Stimulated activated CD8-positive, alpha-beta memory T cell treated with anti-CD3 and anti-CD28 coated beads, Interleukin-2, amount 100 ng/mL, for 48 hours (primary cell): ENCODE measurements at regions not wholly inside any gene's neighbourhood (a gene's known extent, or its start where the extent isn't known, plus 50 kb on each side); places are given as distances from the start of the nearest gene placed in this dataset.
"Not testable (repeated sequence)": the region's sequence is repeated elsewhere in the genome, so short reads cannot be mapped to it uniquely, and the experiment has no call there.

Experiments
- DNase-seq, 2 donors: peaks; one replicate each; pipeline ENCODE4 v3.0.0-alpha.2; 2020; ENCODE audit warnings: low read depth in 2 of 2

DNA sequence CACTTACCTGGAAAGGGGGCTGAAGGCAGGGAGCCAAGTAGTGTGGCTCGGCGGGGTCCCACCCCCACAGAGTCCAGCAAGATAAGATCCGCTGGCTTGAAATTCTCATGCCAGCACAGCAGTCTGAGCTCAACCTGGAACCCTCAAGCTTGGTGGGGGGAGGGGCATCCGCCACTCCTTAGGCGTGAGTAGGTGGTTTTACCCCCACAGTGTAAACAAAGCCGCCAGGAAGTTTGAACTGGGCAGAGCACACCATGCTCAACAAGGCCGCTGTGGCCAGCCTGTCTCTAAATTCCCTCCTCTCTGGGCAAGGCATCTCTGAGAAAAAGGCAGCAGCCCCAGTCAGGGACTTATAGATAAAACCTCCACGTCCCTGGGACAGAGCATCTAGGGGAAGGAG lies 156.3 kb downstream of the KBTBD8 start:
- DNase-seq = no peak

DNA sequence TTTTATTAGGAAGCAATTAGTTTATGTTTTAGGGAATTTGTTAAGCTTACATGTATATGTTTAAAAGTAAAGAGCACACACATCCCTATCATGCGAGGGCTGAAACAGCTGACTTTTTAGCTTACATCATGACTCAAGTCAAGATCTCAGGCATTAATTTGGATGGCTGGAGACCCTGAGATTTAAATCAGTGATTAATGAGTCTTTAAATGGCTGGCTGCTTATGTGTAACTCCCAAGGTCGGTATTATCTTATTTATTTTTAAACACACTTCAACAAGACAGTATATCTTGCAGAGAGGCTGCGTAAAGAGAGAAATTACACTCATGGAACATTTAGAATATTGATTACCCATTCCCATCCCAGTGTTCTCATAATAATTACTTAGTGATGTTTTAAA lies 169.4 kb downstream of the KBTBD8 start:
- DNase-seq = no peak

DNA sequence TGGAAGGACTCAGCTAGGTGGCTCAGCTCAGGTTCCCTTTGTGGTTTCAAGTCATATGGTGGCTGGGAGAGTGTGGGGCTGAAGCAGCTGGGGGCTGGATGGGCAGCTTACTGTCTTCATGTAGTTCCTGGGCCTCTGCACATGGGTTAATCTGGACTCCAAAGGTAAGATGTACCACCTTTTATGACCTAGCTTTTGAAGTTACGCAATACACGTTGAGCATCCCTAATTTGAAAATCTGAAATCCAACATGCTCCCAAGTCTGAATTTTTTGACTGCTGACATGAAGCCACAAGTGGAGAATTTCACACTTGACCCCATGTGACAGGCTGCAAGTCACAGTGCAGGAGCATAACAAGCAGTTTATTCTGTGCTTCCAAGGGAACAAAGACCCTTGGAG lies 173.7 kb downstream of the KBTBD8 start:
- no peak for DNase-seq

- DNase-seq = not testable (repeated sequence)
These were observed 175.0 kb downstream of the KBTBD8 start for GRCh38 chr3:67173130-67173529.

GRCh38 chr3:67176396-67176795 lies 178.3 kb downstream of the KBTBD8 start:
- no peak for DNase-seq

DNA sequence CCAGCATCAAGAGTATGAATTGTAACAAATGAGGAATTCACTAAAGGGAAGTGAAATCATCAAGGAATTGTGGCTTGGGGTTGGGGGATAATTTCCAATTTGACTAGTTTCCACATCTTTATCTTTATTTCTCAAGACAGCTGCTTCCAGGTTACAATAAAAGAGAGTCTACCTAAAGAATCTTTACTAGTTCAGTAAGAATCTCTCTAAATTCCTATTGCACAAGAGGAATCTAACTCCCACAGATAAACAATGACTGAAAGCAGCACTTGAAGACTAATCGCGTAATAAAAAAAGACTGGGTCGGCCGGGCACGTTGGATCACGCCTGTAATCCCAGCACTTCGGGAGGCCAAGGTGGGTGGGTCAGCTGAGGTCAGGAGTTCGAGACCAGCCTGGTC lies 194.4 kb downstream of the KBTBD8 start:
- no peak for DNase-seq

DNA sequence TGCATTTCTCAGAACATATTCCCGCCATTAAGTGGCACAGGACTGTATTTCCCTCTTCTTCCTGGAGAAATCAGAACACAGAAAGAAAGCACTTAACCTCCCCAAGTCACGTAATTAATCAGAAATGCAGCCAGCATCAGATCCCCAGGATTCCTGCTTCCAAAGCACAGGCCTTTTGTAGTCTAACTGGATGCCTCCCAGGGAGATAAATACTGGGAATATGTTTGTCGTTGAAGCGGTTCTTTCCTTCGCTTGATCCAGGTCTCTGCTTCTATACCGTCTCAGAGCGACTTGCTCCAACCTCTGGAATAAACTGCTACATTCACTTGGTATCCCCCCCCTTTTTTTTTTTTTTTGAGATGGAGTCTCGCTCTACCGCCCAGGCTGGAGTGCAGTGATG lies 198.6 kb downstream of the KBTBD8 start:
- DNase-seq = no peak

GRCh38 chr3:67198374-67198773 lies 200.3 kb downstream of the KBTBD8 start:
- DNase-seq = no peak

DNA sequence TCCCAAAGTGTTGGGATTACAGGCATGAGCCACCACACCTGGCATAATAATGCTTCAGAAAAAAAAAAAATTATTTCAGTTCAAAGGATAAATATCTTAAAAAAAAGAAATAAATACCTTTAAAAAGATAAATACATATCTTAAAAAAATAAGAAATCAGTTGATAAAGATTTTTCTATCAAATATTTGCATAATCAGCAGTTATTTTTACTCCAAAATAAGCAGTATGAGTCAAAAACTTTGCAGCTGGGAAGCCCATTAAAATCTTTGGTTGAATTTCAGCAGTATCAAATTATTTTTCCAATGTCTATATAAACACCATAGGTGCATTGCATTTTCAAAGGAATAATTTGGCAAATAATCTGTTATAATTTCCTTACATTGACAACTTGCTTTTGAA lies 202.5 kb downstream of the KBTBD8 start:
- DNase-seq = no peak

DNA sequence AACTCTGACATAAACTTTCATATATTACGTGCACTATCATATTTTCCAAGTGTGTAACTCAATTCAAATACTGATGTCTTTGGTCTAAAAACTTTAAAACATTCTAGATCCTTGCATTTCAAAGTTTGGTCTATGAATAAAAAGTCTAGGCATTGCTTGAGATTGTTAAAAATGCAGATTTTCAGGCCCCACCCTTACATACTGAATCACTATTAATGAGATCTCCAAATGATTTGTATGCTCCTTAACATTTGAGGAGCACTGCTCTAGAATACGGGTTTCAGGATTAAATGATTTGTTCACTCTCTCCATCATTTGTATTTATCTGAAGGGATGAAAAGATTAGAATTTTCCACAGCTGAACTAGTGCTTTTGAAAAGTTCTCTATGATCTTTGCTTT lies 202.9 kb downstream of the KBTBD8 start:
- no peak for DNase-seq

GRCh38 chr3:67202053-67202452 lies 203.9 kb downstream of the KBTBD8 start:
- no peak for DNase-seq

DNA sequence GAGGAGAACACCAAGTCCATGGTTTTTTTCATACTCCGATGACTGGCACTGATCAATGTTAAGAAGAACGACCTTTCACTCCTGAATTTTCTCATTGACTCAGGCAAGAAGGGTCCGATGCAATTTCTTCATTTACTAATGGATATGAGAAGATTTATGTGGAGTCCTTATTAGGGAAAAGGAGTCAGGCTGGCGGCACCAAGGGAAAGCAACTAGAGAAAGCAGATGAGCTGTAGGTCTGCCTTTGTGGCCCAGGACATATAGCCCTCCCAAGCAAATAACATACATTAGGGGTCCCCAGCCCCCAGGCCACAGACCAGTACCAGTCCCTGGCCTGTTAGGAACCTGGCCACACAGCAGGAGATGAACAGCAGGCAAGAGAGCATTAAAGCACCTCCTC lies 206.8 kb downstream of the KBTBD8 start:
- no peak for DNase-seq

GRCh38 chr3:67215690-67216089 lies 217.6 kb downstream of the KBTBD8 start:
- no peak for DNase-seq

- DNase-seq = no peak
These were observed 228.9 kb downstream of the KBTBD8 start for GRCh38 chr3:67227030-67227429.

DNA sequence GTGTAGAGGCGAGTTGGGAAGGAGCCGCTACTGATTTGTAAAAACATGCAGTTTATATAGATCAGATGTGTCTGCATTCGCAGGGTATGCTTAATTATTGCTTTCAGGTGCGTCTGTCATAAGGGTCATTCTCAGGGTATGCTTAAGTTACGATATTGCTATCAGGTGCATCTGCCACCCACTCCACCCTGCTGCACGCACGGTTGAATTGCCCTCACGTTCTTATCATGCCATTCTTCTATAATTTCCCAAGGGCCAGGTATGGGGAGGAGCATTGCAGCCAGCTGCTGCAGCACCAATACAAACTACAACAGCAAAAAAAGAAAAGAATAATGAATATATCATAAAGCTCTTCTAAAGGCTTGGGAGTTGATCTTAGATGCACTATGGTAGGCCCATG lies 230.0 kb downstream of the KBTBD8 start:
- DNase-seq = no peak

DNA sequence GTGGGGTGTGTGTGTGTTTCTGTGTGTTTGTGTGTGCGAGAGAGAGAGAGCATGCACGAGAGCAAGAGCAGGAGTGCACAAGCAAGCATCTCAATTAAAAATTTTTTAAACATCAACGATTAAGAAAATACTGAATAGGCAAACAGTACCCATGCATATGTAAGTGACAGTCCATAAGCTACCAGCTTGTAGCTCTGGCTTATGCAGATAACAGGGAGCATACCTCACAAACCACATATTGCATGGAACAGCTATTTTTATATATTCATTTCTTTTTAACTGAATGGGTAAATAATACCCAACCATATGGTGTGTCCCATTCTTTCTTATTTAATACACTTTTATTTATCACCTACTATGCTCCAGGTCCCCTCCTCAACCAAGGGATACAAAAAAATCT lies 234.5 kb downstream of the KBTBD8 start:
- no peak for DNase-seq

- no peak for DNase-seq
These were observed 241.2 kb downstream of the KBTBD8 start for GRCh38 chr3:67239353-67239752.

- no peak for DNase-seq
These were observed 243.0 kb downstream of the KBTBD8 start for GRCh38 chr3:67241084-67241483.

DNA sequence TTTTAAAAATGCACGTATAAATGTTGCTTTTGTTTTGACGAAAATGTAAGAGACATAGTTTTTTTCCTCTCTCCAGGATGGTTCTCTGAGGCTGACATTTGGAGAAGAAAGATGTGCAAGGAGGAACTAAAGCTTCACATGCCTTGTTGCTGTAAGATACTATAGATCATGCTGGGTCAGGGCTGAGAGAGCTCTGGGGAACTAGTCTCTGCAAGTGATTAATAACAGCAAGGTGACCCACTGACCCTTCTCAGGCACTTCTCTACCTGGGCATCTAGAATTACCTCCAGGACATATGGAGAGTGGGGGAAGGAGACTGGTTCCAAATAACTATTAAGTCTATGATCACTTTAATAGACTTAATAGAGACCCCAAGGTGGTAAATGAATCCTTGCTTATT lies 246.0 kb downstream of the KBTBD8 start:
- no peak for DNase-seq

DNA sequence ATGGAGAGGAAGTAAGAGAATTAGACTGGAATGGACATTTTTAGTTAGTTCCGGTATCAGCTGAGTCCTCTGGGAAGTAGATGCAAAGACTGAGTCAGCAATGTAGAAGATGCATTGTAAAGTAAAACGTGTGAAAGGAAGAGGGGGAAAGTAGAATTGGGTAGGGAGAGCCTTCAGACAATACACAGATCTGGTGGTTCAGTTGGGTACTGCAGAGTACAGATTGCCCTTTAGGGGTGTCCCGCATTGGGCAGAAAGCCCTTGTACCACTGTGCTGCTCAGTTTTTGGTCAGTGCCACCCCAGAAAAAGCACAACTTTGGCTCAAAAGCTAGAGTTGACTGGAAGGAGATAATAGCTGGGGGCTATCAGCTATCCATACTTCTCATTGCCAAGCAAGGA lies 247.4 kb downstream of the KBTBD8 start:
- DNase-seq = no peak

- no peak for DNase-seq
These were observed 250.6 kb downstream of the KBTBD8 start for GRCh38 chr3:67248726-67249125.

DNA sequence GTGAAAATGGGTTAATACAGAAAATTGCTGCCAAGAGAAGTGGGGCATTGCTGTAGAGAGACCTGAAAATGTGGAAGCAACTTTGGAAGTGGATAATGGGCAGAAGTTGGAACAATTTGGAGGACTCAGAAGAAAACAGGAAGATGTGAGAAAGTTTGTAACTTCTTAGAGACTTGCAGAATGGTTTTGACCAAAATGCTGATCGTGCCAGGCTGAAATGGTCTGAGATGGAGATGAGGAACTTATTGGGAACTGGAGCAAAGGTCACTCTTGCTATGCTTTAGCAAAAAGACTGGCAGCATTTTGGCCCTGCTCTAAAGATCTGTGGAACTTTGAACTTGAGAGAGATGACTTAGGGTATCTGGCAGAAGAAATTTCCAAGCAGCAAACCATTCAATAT lies 254.8 kb downstream of the KBTBD8 start:
- DNase-seq = not testable (repeated sequence)

- no peak for DNase-seq
These were observed 280.0 kb downstream of the KBTBD8 start for GRCh38 chr3:67278015-67278618.

DNA sequence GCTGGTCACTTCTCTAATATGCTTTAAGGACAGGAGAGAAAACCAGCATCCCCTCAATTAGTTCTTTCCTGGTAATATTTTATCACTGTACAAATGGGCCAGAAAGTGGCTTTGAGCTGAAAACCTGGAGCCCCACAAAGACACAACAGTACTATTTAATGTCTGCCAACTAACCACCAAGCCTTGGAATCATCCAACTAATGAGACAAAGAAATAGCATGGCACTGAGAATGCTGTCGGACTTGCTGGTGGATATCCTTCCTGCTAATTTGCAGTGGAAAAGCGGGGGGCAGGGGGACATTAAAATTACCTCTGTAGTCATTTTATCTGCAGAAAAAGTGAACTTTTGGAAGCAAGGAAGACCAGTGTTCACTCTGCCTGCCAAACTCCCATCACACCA lies 288.5 kb downstream of the KBTBD8 start:
- no peak for DNase-seq
